ENCODE measurements at regions not wholly inside any gene's neighbourhood (a gene's known extent, or its start where the extent isn't known, plus 50 kb on each side); places are given as distances from the start of the nearest gene placed in this dataset.

DNA sequence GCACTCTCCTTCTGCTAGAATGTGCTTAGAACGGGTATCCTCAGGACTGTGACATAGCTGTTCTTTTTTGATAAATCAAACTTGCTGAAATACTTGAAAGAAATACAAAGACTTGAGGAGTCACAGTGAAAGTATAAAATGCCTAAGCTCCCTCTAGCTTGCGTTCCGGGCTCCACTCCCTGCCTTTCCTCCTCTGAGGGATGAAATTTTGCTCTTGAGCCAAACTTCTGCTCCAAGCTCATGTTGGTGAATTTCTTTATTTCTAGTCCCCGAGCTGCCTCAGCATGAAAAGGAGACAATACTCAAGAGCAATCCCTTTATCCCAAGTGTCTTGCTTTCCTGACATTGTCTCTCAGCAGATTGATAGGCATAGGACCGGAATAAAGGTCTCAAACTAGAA is 499.6 kb upstream of the ADARB2 start:
- TF ChIP-seq, protein P1, sequence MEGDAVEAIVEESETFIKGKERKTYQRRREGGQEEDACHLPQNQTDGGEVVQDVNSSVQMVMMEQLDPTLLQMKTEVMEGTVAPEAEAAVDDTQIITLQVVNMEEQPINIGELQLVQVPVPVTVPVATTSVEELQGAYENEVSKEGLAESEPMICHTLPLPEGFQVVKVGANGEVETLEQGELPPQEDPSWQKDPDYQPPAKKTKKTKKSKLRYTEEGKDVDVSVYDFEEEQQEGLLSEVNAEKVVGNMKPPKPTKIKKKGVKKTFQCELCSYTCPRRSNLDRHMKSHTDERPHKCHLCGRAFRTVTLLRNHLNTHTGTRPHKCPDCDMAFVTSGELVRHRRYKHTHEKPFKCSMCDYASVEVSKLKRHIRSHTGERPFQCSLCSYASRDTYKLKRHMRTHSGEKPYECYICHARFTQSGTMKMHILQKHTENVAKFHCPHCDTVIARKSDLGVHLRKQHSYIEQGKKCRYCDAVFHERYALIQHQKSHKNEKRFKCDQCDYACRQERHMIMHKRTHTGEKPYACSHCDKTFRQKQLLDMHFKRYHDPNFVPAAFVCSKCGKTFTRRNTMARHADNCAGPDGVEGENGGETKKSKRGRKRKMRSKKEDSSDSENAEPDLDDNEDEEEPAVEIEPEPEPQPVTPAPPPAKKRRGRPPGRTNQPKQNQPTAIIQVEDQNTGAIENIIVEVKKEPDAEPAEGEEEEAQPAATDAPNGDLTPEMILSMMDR (conservative IDR thresholded peaks at IDR 0.05; ENCODE audit: low read depth, low read length): no peak
- TF ChIP-seq POLR2A (IDR thresholded peaks at IDR 0.05; ENCODE audit: low read depth, low read length): no peak
- no peak for TF ChIP-seq NFE2L2 (IDR thresholded peaks at IDR 0.05; ENCODE audit: low read depth, low read length)
- TF ChIP-seq, protein P2, sequence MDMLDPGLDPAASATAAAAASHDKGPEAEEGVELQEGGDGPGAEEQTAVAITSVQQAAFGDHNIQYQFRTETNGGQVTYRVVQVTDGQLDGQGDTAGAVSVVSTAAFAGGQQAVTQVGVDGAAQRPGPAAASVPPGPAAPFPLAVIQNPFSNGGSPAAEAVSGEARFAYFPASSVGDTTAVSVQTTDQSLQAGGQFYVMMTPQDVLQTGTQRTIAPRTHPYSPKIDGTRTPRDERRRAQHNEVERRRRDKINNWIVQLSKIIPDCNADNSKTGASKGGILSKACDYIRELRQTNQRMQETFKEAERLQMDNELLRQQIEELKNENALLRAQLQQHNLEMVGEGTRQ (IDR thresholded peaks at IDR 0.05; ENCODE audit: low read depth, low read length): no peak
- TF ChIP-seq SMC3 (IDR thresholded peaks at IDR 0.05; ENCODE audit: low read depth, low read length): no peak
